HG03571 (cell line): ENCODE measurements at regions not wholly inside any gene's neighbourhood (a gene's known extent, or its start where the extent isn't known, plus 50 kb on each side); places are given as distances from the start of the nearest gene placed in this dataset.

Experiments
- ATAC-seq: cut with Tn5 transposase; IDR thresholded peaks from one replicate; pipeline ENCODE4 v1.9.1; 2021; ENCODE audit not compliant: unreplicated experiment

GRCh38 chr17:77320044-77320440 lies 179.3 kb downstream of the SEC14L1 start:
- ATAC-seq: no peak

- no peak for ATAC-seq
Observed at GRCh38 chr17:77320485-77321256, 179.9 kb downstream of the SEC14L1 start.

- no peak for ATAC-seq
Observed at GRCh38 chr17:77321649-77322513, 181.1 kb downstream of the SEC14L1 start.

DNA sequence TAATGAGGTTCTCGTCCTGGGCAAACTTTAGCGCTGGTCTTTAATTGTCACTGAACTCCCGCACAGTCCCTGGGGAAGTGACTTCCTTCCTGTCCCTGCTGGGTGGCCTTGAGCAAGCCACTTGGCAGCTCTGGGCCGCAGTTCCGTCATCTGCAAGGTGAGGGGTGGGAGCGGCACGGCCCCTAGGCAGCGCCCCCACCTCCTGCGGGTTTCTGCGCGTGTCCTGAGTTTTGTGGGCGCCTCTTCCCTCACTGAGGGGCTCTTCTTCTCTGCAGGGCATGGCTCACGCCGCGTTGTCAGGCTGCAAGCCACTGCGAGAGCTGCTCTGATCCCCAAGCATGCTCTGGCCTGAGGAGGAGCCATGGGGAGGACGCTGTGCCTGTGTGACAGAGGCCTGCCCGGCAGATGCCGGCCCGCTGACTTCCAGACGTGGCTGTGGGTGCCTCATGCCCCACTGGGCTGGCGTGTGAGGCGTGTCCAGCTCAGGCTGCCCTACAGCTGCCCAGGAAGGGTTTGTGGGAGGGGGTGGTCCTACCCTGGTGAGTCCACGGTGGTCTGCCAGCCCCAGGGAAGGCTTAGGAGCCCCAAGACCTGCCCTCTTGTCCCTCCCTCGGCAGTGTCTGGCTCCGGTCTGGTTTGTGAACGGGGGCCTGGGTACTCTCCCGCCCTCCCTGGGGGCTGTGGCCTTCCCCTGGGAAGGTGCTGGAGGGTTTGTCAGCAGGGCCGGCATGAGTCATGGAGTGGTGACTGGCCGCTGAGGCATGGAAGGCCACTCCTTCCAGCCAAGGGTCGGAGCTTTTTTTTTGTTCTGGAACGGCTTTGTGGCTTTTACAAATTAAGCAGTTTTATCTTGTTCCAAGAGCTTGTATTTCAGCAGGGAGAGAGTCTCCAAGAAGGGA lies 182.0 kb downstream of the SEC14L1 start:
- no peak for ATAC-seq

- no peak for ATAC-seq
Observed at GRCh38 chr17:77323413-77324171, 182.8 kb downstream of the SEC14L1 start.

DNA sequence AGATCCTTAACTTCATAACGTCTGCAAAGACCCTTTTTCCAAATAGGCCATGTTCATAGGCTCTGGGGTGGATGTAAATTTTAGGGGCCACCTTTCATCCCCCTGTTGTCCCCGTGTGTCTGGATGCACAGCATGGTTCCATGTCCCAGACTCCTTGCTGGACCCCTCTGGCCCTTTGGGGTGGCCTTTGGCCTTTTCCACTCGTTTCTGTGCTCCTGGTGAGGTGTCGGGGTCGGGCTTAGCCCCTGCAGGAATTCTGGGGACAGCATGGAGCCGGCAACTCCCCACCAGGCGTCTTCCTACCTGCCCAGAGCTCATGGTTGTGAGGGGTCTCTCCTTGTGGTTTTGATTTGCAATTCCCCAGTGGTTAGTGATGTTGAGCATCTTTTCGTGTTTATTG lies 183.5 kb downstream of the SEC14L1 start:
- no peak for ATAC-seq

DNA sequence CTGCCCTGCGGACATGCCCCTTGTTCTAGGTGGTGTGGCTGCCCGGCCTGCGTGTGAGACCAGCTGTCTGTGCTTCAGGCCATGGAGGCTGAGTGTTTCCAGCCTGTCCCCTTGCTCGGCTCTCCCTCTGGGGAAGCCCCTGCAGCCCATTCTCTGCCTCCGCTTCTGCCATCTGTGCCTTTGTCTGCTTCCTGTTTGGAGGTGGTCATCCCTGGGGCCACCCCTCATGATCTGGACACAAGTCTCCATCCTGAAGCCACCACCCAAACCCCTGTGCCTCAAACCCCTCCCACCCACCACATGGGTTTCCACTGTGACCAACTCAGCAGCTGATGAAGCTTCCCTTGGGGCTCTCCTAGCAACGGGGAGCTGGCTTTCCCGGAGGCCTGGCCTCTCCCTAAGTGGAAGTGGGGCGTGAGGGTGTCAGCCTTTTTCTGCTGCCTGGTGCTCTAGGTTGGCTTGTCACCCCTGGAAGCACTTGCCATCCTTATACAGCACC lies 184.9 kb downstream of the SEC14L1 start:
- peak; percentile 19 for ATAC-seq

DNA sequence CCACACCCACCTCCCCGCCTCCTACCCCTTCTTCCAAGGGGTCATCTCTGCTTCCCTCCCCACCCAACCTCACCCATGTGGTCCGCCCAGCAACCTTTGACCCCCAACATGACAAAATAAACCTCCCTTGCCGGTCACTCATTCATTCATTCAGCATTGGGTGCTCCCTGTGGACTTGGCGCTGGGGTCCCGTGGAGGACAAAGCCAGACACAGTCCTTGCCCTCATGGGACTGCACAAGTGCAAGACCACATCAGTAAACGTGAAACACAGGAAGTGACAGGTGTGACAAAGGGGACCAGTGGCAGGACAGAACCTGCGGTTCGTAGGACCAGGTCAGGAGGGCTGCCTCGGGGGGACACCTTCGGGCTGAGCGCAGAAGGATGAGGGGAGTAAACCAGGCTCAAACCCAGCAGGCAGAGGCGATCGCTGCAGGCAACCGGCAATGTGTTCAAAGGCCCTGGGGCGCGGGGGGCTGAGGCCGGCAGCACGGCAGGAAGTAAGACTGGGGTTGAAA lies 185.4 kb downstream of the SEC14L1 start:
- ATAC-seq: no peak

DNA sequence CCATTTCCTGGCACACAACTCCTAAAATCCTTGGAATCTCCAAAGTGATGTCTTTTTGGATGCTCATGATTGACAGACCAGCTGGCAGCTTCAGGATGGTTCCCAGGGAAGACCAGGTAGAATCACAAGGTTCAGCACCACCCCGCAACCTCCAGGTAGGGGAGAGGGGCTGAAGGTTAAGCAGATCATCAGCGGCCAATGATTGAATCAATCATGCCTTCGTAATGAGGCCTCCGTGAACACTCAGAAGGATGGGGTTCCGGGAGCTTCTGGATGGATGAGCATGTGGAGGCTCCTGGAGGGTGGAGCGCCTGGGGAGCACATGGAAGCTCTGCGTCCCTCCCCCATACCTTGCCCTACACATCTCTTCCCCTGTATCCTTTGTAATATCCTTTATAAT lies 185.9 kb downstream of the SEC14L1 start:
- no peak for ATAC-seq

GRCh38 chr17:77327181-77327565 lies 186.4 kb downstream of the SEC14L1 start:
- no peak for ATAC-seq

GRCh38 chr17:77327566-77328464 lies 187.0 kb downstream of the SEC14L1 start:
- ATAC-seq: no peak

GRCh38 chr17:77328823-77329740 lies 188.3 kb downstream of the SEC14L1 start:
- no peak for ATAC-seq

DNA sequence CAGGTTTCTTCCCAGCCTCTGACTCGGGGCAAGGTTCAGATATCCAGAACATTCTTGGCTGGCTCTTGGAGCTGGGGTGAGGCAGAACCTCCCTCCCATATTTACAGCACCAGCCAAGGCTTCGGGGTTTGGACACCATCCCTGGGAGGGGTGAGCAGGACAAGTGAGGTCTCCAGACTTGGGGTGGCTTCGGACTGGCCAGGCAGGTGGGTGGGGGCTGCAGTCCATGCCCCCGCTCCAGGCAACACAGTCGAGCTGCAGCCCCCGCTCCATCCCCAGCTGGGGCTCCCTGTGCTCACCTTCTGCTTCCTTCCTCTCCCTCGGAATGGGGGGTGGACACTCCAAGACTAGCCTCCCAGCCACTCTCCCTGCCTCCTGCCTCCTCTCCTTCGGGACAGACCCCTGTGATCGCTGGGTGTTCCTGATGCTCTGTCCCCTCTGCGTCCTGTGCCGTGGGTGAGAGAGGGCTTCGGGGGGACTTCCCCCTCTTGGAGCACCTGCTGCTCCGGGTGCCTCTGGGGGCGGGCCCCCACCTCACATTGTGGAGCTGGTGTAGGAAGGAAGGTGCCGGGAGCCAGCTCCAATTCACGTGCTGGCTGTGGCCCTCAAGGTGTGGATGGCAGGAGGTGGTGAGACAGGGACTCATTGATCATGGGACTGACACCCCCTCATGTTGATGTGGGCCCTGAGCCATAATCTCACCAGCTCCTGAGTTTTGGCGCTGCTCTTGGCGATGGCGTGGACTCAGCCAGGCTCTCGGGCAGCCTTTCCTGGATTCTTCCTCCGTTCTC lies 189.2 kb downstream of the SEC14L1 start:
- no peak for ATAC-seq

- ATAC-seq: no peak
Observed at GRCh38 chr17:77330602-77331081, 189.9 kb downstream of the SEC14L1 start.

- peak; percentile 70 for ATAC-seq
Observed at GRCh38 chr17:77331301-77331864, 190.6 kb downstream of the SEC14L1 start.

GRCh38 chr17:77332034-77332971 lies 191.5 kb downstream of the SEC14L1 start:
- no peak for ATAC-seq
